Lung microvascular endothelial cell (primary cell): ENCODE measurements at regions not wholly inside any gene's neighbourhood (a gene's known extent, or its start where the extent isn't known, plus 50 kb on each side); places are given as distances from the start of the nearest gene placed in this dataset.
"Not testable (repeated sequence)": the region's sequence is repeated elsewhere in the genome, so short reads cannot be mapped to it uniquely, and the experiment has no call there.

Source experiments
- DNase-seq, 2 donors: peaks; one replicate each; pipeline versions ENCODE4 v3.0.0 to v3.0.0-alpha.2; 2010; ENCODE audit warnings: low read depth in 2 of 2

GRCh38 chr5:117434254-117434653 lies 859.6 kb upstream of the SEMA6A start:
- no peak for DNase-seq

DNA sequence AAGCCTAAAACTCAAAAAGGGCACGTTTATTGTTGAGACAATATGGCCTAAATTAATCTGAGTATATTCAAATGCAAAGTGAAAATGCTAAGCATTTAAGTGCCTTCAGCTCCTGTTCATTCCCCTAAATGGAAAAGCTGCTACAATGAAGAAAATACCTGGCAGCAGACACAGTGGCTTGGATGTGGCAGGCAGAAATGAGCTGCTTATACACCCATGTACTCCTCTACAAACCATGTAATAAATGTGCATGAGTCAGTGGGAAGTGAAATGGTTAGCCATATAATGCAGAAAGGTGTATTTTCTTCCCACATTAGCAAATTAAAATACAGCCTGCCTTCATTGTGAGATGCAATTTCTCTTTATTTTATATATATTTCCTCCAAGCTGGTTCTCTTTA lies 859.2 kb upstream of the SEMA6A start:
- no peak for DNase-seq

DNA sequence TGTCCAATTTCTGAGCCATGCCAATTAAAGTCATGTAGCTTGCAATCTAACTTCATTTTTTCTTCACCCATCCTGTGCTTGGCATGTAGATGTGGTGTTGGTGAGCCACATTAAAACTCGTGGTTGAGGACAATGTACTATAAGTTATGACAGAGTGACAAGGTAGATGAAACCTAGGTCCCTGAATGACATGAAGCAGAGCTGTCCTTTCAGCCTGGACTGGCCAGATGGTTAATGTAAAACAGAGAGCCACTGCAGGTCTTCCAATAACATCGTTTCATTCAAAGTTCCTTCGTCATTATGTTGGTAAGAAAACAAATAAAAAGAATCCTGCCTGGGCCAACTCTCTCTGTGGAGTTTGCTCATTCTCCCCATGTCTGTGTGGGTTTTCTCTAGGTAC lies 856.5 kb upstream of the SEMA6A start:
- no peak for DNase-seq

DNA sequence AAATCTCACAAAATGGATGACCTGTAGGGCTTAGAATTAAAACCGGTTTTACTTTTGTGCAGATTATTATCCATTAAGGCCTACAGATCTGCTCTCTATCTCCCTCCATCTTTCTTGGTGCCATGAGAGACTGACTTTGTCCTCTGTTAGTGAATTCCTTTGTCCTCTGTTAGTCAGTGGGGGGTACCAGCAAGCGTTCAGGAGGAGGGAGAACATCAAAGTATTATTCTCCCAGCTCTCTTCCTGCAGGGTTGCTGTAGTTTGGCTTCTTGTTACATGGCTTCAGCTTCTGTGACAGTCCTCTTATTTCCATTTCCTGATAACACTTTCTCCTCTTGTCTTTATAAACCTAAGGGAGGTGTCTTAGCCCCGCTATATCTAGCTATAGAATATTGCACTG lies 850.5 kb upstream of the SEMA6A start:
- no peak for DNase-seq

GRCh38 chr5:117424559-117424958 lies 849.9 kb upstream of the SEMA6A start:
- no peak for DNase-seq

DNA sequence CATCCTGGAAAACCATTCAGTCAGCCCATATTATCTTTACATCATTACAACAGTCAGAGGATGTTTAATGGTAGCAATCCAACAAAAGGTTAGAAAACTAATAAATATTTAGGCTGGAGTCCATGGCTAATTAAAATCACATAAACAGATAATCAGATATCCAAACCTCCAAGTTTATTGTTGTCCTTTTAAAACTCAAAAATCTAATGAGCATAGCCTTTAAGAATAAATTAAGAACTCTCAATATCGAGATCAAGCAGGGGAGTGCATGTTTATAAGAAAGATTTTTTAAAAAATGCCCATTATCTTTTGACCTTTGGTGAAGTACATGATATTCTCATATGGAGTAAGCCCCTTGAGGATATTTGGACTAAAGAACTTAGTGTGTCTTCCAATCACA lies 842.9 kb upstream of the SEMA6A start:
- DNase-seq = no peak

DNA sequence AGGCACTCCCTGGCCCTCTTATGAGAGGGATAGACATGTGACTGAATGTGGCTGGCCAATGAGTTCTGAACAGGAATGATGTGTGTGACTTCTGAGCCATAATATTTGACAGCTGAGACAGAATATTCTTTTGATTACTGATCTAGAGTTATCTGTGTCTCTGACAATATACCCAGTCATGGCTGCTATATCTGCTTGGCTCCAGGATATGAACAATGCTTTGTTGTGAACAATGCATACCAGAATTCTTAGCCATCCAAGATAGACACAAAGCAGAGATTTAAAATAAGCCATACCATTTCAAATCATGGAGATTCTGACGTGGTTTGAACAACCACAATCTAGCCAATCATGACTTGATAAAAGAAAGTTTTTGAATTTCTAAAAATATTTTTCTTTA lies 840.3 kb upstream of the SEMA6A start:
- no peak for DNase-seq

DNA sequence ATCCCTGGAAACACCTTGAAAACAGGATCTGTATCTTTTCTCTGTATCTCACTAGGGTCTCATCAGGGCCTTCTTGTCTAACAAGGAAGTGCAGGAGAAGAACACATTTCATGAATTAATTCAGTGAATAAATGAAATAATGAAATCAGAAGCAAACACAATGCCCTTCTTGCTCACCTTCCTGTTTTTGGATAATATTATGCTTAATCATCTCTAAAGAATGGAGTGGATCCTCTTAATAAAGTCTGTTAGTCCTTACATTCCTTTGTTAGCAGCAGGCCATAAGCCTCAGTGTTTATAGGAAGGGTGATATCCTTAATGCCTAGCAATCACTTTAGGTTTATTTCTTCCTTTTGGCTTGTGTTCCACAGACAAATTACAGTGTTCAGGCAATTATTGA lies 837.1 kb upstream of the SEMA6A start:
- no peak for DNase-seq

- DNase-seq = no peak
These were observed 830.6 kb upstream of the SEMA6A start for GRCh38 chr5:117405197-117405596.

DNA sequence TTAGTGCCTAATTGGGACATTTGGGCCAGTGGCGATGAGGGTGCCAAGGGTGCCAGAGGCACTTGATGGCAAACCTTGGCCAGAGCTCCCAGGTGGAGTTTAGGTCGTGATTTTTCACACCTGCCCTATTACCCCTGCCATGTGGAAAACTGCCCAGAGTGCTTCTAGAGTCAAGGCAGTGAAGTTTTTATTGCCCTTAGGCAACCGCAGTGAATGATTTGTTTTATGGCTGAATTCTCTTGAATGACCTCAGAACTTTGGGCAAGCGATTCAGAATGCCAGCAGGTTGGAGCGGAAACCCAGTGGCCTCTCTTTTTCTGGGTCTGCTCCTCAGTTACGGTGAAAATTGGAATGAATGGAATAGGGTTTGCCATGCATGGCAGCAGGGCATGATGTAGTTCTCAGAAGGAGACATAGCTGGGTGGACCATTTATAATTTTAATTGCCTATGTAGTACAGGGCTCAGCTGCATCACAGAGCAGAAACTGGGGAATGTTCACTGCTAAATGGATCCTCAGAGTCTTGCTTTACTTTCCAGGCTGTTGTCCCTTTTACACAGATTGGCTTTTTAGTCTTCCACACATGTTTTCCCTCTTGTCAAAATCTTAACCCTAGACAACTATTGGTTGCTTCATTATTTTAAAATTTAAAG lies 820.0 kb upstream of the SEMA6A start:
- DNase-seq = no peak

DNA sequence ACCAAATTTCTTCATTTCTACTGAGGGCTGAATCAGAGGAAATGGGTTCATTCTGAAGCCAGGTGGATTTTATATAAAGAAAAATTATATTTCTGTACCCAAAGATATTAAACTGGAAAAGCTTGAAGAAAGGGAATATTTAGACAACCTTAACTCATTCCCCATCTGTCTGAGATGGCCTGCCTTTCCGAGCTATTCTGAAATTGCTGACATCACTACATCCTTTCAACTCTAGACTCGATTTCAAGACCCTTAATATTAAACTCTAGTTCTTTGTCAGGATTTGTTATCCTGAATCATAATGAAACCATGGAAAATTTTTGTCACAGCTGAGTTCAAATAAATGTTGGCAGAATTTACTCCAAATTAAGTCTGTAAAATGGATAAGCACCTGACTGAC lies 818.5 kb upstream of the SEMA6A start:
- DNase-seq = no peak

DNA sequence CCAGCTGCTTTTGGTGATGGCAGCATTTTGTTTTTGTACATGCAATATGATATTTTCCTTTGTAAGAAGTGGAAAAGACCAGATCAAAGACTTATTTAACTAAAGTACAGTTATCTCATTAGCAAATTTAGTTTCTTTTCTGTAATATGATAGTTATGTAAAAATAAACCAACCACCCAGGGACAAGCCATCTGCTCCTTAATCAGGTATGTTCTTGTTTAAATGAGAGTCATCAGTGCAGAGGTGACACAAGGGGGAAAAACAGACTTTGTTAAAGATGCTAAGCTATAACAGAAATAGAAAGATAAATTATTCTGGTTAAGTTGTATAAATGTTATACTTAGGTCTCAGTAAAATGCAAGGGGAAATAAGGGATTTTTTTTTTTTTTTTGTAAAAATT lies 805.7 kb upstream of the SEMA6A start:
- no peak for DNase-seq

GRCh38 chr5:117379521-117379920 lies 804.9 kb upstream of the SEMA6A start:
- DNase-seq = no peak

DNA sequence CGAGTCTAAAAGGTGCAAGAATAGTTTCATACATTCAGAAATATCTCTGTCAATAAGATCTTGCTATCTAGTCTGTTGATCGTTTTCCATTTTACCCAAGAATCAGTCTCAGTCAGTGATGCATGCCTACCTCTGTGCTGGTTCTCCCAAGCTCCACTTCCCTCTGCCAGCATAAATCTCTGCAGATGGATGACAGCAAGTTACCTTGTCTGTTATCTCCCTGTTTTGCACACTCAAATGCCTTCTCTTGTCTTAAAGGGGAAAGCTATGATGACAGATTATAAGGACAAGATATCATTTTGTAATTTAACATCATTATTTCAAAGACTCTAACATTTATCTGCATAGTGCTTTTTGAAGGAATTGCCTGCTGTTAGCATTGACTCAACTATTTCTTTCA lies 802.1 kb upstream of the SEMA6A start:
- DNase-seq = no peak

DNA sequence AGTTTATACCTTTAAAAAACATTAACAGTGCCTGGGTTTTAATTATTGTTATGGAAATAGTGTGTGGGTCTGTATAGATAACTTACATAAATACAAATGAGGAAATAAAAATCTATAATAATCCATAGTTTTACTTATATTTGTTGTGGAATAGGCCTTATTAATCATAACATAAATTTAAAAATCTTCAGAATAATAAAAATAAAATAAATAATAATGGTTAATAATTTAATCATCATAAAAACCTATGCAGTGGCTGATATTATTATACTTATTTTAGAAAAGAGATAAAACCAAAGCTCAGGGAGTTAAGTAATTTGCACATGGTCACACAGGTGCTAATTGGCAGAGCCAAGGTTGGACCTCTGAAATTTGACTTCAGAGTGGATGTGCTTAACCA lies 785.3 kb upstream of the SEMA6A start:
- DNase-seq = no peak

DNA sequence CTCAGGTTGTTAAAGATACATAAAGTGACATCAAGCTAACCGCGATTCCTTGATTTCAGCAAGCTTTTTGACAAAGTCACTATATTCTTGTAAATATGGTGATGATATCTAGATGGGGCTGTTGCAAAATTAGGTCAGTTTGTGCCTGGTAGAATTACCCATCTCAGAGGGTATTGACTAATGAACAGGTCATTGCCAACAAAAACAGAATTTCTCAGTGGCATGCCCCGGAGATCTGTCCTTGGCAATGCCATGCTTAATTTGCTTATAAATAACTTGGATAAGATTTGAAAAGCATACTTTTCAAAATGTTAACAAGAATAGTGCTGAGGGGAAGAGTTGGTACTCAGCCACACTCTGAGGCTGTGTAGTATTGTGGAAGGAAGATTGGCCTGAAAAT lies 783.3 kb upstream of the SEMA6A start:
- no peak for DNase-seq

GRCh38 chr5:117347280-117347679 lies 772.7 kb upstream of the SEMA6A start:
- DNase-seq = no peak

DNA sequence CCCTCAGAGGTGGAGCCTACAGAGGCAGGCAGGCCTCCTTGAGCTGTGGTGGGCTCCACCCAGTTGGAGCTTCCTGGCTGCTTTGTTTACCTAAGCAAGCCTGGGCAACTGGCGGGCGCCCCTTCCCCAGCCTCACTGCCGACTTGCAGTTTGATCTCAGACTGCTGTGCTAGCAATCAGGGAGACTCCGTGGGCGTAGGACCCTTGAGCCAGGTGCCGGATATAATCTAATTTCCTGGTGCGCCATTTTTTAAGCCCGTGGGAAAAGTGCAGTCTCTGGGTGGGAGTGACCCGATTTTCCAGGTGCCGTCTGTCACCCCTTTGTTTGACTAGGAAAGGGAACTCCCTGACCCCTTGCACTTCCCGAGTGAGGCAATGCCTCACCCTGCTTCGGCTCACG lies 769.1 kb upstream of the SEMA6A start:
- DNase-seq = not testable (repeated sequence)

DNA sequence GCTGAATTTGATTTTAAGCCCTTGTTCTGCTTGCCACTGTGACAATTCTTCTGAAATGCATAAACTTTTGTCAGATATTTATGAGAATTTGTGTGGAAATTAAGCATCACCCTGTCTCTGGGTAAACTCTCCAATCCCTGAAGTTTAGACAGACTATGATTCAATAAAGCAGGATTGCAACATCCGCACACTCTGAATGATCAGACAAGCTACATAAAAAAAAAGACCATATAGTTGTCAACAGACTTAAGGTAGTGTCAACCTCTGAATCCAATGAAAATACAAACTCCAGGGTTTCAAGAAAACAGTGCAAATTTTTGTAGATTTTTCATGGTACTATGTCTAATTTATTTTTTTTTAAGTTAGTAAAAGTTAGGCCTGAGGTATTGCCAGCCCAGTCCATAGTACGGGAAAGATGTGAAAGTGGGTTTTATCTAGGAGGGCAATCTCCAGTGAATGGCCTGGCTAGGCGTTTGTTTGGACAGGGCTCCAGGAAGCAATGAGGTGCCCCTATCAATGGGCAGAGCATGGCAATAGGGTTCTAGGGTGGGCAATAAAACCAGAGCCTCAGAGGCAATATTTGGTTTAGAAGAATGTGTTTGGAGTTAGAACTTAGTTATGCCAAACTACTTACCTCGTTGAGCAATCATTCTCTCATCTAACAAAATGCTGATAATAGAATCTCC lies 762.6 kb upstream of the SEMA6A start:
- no peak for DNase-seq

GRCh38 chr5:117336208-117336607 lies 761.6 kb upstream of the SEMA6A start:
- no peak for DNase-seq

- DNase-seq = no peak
These were observed 758.4 kb upstream of the SEMA6A start for GRCh38 chr5:117333011-117333410.

GRCh38 chr5:117332341-117332740 lies 757.7 kb upstream of the SEMA6A start:
- no peak for DNase-seq

DNA sequence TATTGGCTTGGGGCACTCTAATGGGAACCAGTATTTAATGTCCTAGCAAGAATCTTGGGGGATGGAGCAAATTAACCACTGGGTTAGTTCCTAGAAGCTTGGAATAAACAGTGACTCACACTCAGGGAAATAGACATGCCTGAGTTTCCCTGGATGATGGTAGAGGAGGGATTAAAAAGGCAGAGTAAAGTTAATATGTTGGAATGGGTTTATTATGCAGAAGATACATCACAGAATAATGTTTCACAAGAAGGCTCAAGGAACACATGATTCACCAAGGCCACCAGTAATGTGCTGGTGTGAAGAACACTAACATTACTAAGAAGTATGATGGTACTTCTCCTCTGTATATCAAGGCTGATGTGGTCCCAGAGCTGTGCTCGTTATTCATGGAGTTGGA lies 752.9 kb upstream of the SEMA6A start:
- DNase-seq = no peak

GRCh38 chr5:117326997-117327396 lies 752.4 kb upstream of the SEMA6A start:
- DNase-seq = no peak
